GM12801 (cell line): ENCODE measurements at regions not wholly inside any gene's neighbourhood (a gene's known extent, or its start where the extent isn't known, plus 50 kb on each side); places are given as distances from the start of the nearest gene placed in this dataset.

Experiments used
- TF ChIP-seq, protein P1 (sequence below): IDR thresholded peaks from one replicate; pipeline ENCODE4 v1.5.1; 2011; ENCODE audit warnings: control low read depth; ENCODE audit not compliant: insufficient read length; ENCODE audit errors: extremely low read depth

DNA sequence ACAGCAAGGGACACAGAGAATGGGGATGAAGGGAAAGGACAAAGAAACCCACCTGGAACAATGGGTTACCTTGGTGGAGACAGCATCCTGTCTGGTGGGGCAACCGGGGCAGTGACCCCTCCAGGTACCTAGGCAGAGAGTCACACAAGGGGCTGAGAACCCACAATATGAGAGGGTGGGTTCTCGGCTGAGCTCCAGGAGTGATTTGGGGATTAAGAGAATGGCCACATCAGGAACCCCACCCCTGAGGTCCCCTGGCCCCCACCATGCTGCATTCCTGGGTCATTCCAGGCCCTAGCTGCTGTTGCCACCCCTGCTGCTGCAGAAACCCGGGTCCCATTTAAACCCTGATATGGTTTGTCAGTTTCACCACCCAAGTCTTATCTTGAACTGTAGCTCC lies 172.3 kb downstream of the RTP5 start:
- TF ChIP-seq, protein P1, sequence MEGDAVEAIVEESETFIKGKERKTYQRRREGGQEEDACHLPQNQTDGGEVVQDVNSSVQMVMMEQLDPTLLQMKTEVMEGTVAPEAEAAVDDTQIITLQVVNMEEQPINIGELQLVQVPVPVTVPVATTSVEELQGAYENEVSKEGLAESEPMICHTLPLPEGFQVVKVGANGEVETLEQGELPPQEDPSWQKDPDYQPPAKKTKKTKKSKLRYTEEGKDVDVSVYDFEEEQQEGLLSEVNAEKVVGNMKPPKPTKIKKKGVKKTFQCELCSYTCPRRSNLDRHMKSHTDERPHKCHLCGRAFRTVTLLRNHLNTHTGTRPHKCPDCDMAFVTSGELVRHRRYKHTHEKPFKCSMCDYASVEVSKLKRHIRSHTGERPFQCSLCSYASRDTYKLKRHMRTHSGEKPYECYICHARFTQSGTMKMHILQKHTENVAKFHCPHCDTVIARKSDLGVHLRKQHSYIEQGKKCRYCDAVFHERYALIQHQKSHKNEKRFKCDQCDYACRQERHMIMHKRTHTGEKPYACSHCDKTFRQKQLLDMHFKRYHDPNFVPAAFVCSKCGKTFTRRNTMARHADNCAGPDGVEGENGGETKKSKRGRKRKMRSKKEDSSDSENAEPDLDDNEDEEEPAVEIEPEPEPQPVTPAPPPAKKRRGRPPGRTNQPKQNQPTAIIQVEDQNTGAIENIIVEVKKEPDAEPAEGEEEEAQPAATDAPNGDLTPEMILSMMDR: no peak

GRCh38 chr2:242043538-242044312 lies 174.2 kb downstream of the RTP5 start:
- TF ChIP-seq, protein P1: no peak

DNA sequence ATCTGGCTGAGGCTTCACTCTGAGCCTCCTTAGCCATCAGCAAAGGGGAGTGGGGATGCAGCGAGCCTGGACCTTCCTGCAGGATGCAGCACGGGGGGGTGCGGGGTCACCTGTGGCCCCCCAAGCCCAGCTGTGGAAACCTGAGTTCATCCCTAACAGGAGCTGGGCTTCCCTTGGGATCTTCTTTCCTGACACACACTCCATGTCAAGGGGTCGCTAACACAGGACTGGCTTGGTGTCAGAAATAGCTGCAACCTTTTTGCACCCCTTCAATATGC lies 174.7 kb downstream of the RTP5 start:
- TF ChIP-seq, protein P1: no peak

- TF ChIP-seq, protein P1: no peak
These were observed 176.8 kb downstream of the RTP5 start for GRCh38 chr2:242046206-242046826.

DNA sequence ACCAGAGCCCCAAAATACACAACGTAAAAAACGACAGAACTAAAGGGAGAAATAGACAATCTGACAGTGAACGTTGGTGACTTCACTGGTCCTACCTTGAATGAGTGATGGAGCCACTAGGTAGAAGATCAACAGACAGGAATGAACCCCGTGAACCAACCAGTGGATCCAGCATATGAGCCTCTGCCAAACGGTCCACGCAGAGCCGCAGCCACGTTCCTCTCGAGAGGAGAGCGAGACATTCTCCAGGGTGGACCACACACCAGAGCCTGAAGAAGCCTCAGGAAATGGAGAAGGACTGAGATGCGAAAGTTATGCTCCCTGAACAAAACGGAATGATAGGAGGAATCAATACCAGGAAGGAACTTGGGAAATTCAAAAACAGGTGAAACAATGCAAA lies 178.4 kb downstream of the RTP5 start:
- TF ChIP-seq, protein P1: no peak

GRCh38 chr2:242048479-242048878 lies 178.9 kb downstream of the RTP5 start:
- TF ChIP-seq, protein P1: no peak

- TF ChIP-seq, protein P1: no peak
These were observed 181.9 kb downstream of the RTP5 start for GRCh38 chr2:242051463-242051862.

- TF ChIP-seq, protein P1: no peak
These were observed 182.9 kb downstream of the RTP5 start for GRCh38 chr2:242052421-242052820.
